Pancreas (tissue), 10 donors: ENCODE measurements at regions not wholly inside any gene's neighbourhood (a gene's known extent, or its start where the extent isn't known, plus 50 kb on each side); places are given as distances from the start of the nearest gene placed in this dataset.
"Not testable (repeated sequence)": the region's sequence is repeated elsewhere in the genome, so short reads cannot be mapped to it uniquely, and the experiment has no call there.

Experiments used
- ATAC-seq, 4 donors: fragments of 200-7000 bp; cut with Tn5 transposase; one replicate each; pipeline versions ENCODE4 v1.8.0 to v1.9.1; 2020; ENCODE audit warnings: mild to moderate bottlenecking in 4 of 4, moderate library complexity in 4 of 4
- DNase-seq, 6 donors: peaks; one replicate each; pipeline ENCODE4 v3.0.0-alpha.2; 2020
- FAIRE-seq: peaks from 2 replicates; lab custom pipeline; 2012; peaks lifted over from hg19 to GRCh38; lab: Jason Lieb, UNC
- H3K27ac ChIP-seq, 4 donors: fragments of 200-600 bp; sonication (generic); 1 replicate in 3 of 4; 2 replicates in 1 of 4; pipeline versions ENCODE4 v1.5.0 to v1.8.0; 2020
- H3K27me3 ChIP-seq, 4 donors: fragments of 200-600 bp; one replicate each; pipeline ENCODE4 v1.8.0; 2021
- H3K36me3 ChIP-seq, 3 donors: fragments of 200-600 bp; sonication (generic) in 1 of 3; one replicate each; pipeline versions ENCODE4 v1.5.0 to v1.8.0; 2020 to 2021
- H3K4me1 ChIP-seq, 3 donors: fragments of 200-600 bp; one replicate each; pipeline ENCODE4 v1.8.0; 2021
- H3K4me3 ChIP-seq, 4 donors: fragments of 200-600 bp; sonication (generic) in 2 of 4; one replicate each; pipeline versions ENCODE4 v1.5.0 to v1.8.0; 2020 to 2021
- H3K9me3 ChIP-seq, 4 donors: fragments of 200-600 bp; one replicate each; pipeline ENCODE4 v1.8.0; 2021
- CTCF ChIP-seq, 4 donors: fragments of 200-600 bp; sonication (generic) in 3 of 4; IDR thresholded peaks; one replicate each; pipeline versions ENCODE4 v1.5.0 to v1.8.0; 2021; ENCODE audit warnings: antibody characterized with exemption in 4 of 4
- WGBS, 2 donors: extraction: QIAGEN DNeasy Blood & Tissue Kit; methylation state at CpG; one replicate each; pipeline ENCODE4 v1.1.7; 2013; 5-methylcytosine and 5-hydroxymethylcytosine counted together
- intact Hi-C, 3 donors: fragments of 100-400 bp; cut with DNase I; formaldehyde crosslinking; loops; one replicate each; pipeline versions ENCODE4 v1.11.1 to v1.14.2; 2022
- donor health status: healthy with polysubstance abuse.
- donor health status: DM: no; HTN: no; CAD: no; lungs with moderate emphysema.
- donor health status: DM: no; HTN: no; CAD: no.
- donor health status: control.
- donor health status: control.
- donor health status: Bipolar disorder and iron deficiency.
- donor health status: DM: yes; HTN: yes; CAD: no.
- donor health status: DM: no; HTN: no; CAD: no.
- donor health status: DM: no; HTN: no; CAD: no.
- donor health status: DM: yes; HTN: yes; CAD: no.

GRCh38 chr9:61666849-61667371, 477.1 kb downstream of the SPATA31A7 start:
- TF ChIP-seq CTCF (IDR thresholded peaks at IDR 0.05): no peak
- ATAC-seq (no peak), FAIRE-seq (no peak), DNase-seq (peak in 1 of 6 donors; percentile 52)
- intact Hi-C loops: no loop called here
- Histone ChIP-seq H3K9me3 (no peaks in the 10 kb centered on the region), H3K27me3 (no peaks in the 10 kb centered on the region), H3K4me1 (no peaks in the 10 kb centered on the region), H3K36me3 (no peaks in the 10 kb centered on the region), H3K4me3 (no peak overlapping the region), H3K27ac (no peak overlapping the region)
- WGBS, 2 donors: 70 to 73% methylated on average over 26 of the region's 26 CpGs

- ATAC-seq (no peak), DNase-seq (peak in 2 of 6 donors; percentile 4 to 56), FAIRE-seq (no peak)
- no peak overlapping the region for H3K27ac ChIP-seq
- H3K4me1 ChIP-seq: no peaks in the 10 kb centered on the region
- H3K9me3 ChIP-seq: no peaks in the 10 kb centered on the region
- no peaks in the 10 kb centered on the region for H3K36me3 ChIP-seq
- TF ChIP-seq CTCF (IDR thresholded peaks at IDR 0.05): no peak
- 74 to 78% methylated on average over 37 of the region's 37 CpGs for WGBS, 2 donors
- H3K27me3 ChIP-seq: no peaks in the 10 kb centered on the region
- H3K4me3 ChIP-seq: no peak overlapping the region
- intact Hi-C loops: no loop called here
These were observed 477.8 kb downstream of the SPATA31A7 start for GRCh38 chr9:61667559-61668121.

- H3K9me3 ChIP-seq, intact Hi-C loops, FAIRE-seq, H3K36me3 ChIP-seq, H3K27ac ChIP-seq, H3K4me3 ChIP-seq, H3K4me1 ChIP-seq, H3K27me3 ChIP-seq, ATAC-seq: not testable (repeated sequence)
- peak in 3 of 6 donors; percentile 1 to 36 (median 17) for DNase-seq
- 57 to 67% methylated on average over 18 of the region's 18 CpGs for WGBS, 2 donors
These were observed 478.4 kb downstream of the SPATA31A7 start for GRCh38 chr9:61668201-61668600.

GRCh38 chr9:61668846-61669245, 479.0 kb downstream of the SPATA31A7 start:
- H3K36me3 ChIP-seq: no peaks in the 10 kb centered on the region
- H3K27ac ChIP-seq: no peak overlapping the region
- H3K4me1 ChIP-seq: no peaks in the 10 kb centered on the region
- H3K4me3 ChIP-seq: no peak overlapping the region
- ATAC-seq (no peak), FAIRE-seq (no peak), DNase-seq (peak in 3 of 6 donors; percentile 1 to 30 (median 24))
- WGBS, 2 donors: 62 to 68% methylated on average over 14 of the region's 14 CpGs
- TF ChIP-seq CTCF (IDR thresholded peaks at IDR 0.05): no peak
- H3K27me3 ChIP-seq: no peaks in the 10 kb centered on the region
- intact Hi-C loops: no loop called here
- H3K9me3 ChIP-seq: no peaks in the 10 kb centered on the region

- FAIRE-seq: no peak
- H3K27ac ChIP-seq: no peak overlapping the region
- no peak for TF ChIP-seq CTCF (IDR thresholded peaks at IDR 0.05)
- H3K36me3 ChIP-seq: no peaks in the 10 kb centered on the region
- H3K4me1 ChIP-seq: no peaks in the 10 kb centered on the region
- no peak overlapping the region for H3K4me3 ChIP-seq
- no peaks in the 10 kb centered on the region for H3K9me3 ChIP-seq
- WGBS, 2 donors: 59 to 67% methylated on average over 16 of the region's 16 CpGs
- intact Hi-C loops: no loop called here
- ATAC-seq: no peak
- DNase-seq: peak in 2 of 6 donors; percentile 2 to 15
- no peaks in the 10 kb centered on the region for H3K27me3 ChIP-seq
These were observed 479.5 kb downstream of the SPATA31A7 start for GRCh38 chr9:61669352-61669751.

- H3K36me3 ChIP-seq, H3K4me3 ChIP-seq, FAIRE-seq, intact Hi-C loops, H3K9me3 ChIP-seq, H3K4me1 ChIP-seq, H3K27ac ChIP-seq, ATAC-seq, H3K27me3 ChIP-seq: not testable (repeated sequence)
- peak in 2 of 6 donors; percentile 20 to 33 for DNase-seq
- 61 to 70% methylated on average over 42 to 45 of the region's 45 CpGs for WGBS, 2 donors
These were observed 480.1 kb downstream of the SPATA31A7 start for GRCh38 chr9:61669831-61670505.
